ENCODE measurements at regions not wholly inside any gene's neighbourhood (a gene's known extent, or its start where the extent isn't known, plus 50 kb on each side); places are given as distances from the start of the nearest gene placed in this dataset.

DNA sequence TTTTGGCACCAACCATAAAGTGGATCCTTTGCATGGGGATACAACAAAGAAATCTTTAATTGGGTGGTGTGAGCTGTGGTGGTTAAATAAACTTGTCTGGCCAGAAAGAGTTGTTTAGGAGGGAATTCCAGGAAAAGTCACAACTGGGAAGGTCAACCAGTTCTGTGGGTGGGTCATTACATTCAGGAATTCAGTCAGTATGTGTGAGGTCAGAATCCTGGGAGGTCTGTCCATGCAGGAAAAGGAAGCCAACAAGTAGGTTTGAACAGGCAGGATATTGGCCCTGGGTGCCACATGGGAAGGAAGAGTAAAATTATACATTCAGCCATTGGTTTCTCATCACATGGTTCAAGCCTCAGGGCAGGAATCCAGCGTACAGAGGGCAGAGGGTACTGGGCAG is 162.3 kb upstream of the ADAMTS5 start:
- 83% methylated on average over 1 of the region's 1 CpG for WGBS
- no peak overlapping the region for H3K4me3 ChIP-seq (ENCODE audit: insufficient read depth in 1 of 2, low read depth in 1 of 2, low read length in 2 of 2)
- no peaks in the 10 kb centered on the region for H3K9me3 ChIP-seq (ENCODE audit: control insufficient read depth, low read length)

DNA sequence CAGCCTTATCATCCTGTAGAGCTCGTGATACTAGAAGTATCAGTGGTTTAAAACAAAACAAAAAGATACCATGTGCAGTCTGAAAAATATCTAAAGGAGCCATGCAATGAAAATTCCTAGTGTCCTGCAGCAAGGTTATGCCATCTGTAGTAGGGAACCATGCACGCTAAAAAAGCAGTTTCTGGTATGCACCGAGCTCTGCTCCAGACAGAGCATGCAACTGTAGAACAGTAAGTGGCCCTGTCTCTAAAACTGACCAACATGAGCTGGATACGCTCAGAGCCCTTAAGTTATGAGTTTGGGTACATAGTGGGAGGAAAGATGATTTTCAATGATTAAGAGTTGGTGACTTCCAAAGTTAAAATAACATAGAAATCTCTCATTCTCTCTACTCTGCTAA is 159.3 kb upstream of the ADAMTS5 start:
- DNase-seq = no peak
- no peaks in the 10 kb centered on the region for H3K27me3 ChIP-seq (ENCODE audit: control insufficient read depth in 1 of 2, insufficient read depth in 1 of 2, low read length in 2 of 2)
- no peak overlapping the region for H2BK15ac ChIP-seq (ENCODE audit: low read depth, poor library complexity, severe bottlenecking)
- no peak overlapping the region for H4K91ac ChIP-seq (ENCODE audit: low read length)
- H3K23ac ChIP-seq (ENCODE audit: low read length in 2 of 2) = no peak overlapping the region
- no peak overlapping the region for H4K8ac ChIP-seq (ENCODE audit: low read length)
- no peak overlapping the region for H2BK12ac ChIP-seq (ENCODE audit: low read length in 2 of 2)
- no peaks in the 10 kb centered on the region for H3K4me1 ChIP-seq (ENCODE audit: control insufficient read depth, insufficient read depth, low read depth, low read length)
- H3K4me3 ChIP-seq (ENCODE audit: insufficient read depth in 1 of 2, low read depth in 1 of 2, low read length in 2 of 2) = no peak overlapping the region
- no peak overlapping the region for H3K4me2 ChIP-seq (ENCODE audit: low read length, poor library complexity, severe bottlenecking)
- H3K9me3 ChIP-seq (ENCODE audit: control insufficient read depth, low read length) = peaks cover 2% of the 10 kb centered on the region
- H2AFZ ChIP-seq (ENCODE audit: low read depth, low read length) = no peak overlapping the region
- H3K27ac ChIP-seq (ENCODE audit: low read length, poor library complexity, severe bottlenecking) = no peak overlapping the region
- H3K79me1 ChIP-seq (replicated peaks; ENCODE audit: low read length, poor library complexity, severe bottlenecking) = no peaks in the 10 kb centered on the region
- no peak overlapping the region for H3K14ac ChIP-seq (ENCODE audit: low read length in 2 of 2)
- no peaks in the 10 kb centered on the region for H3K36me3 ChIP-seq (ENCODE audit: control insufficient read depth in 1 of 2, insufficient read depth in 2 of 2, low read depth in 1 of 2, low read length in 2 of 2)
- H3K9ac ChIP-seq (ENCODE audit: low read length) = no peak overlapping the region
- no peak overlapping the region for H2BK5ac ChIP-seq (ENCODE audit: low read depth, low read length, poor library complexity, severe bottlenecking)
- H3K18ac ChIP-seq (ENCODE audit: low read depth in 1 of 2, low read length in 2 of 2) = no peak overlapping the region
- H3K4ac ChIP-seq (ENCODE audit: low read depth in 1 of 2, low read length in 2 of 2) = no peak overlapping the region
- 95% methylated on average over 3 of the region's 4 CpGs for WGBS
- no peak overlapping the region for H2AK5ac ChIP-seq (ENCODE audit: low read length, severe bottlenecking)
- no peak overlapping the region for H2BK120ac ChIP-seq (ENCODE audit: low read depth, low read length)

More for the DNA sequence above, 162.3 kb upstream of the ADAMTS5 start:
- no peak overlapping the region for H2BK120ac ChIP-seq (ENCODE audit: low read depth, low read length)
- no peaks in the 10 kb centered on the region for H3K79me1 ChIP-seq (replicated peaks; ENCODE audit: low read length, poor library complexity, severe bottlenecking)
- no peaks in the 10 kb centered on the region for H3K36me3 ChIP-seq (ENCODE audit: control insufficient read depth in 1 of 2, insufficient read depth in 2 of 2, low read depth in 1 of 2, low read length in 2 of 2)
- H2BK12ac ChIP-seq (ENCODE audit: low read length in 2 of 2) = no peak overlapping the region
- H3K4me1 ChIP-seq (ENCODE audit: control insufficient read depth, insufficient read depth, low read depth, low read length) = no peaks in the 10 kb centered on the region
- no peak overlapping the region for H3K14ac ChIP-seq (ENCODE audit: low read length in 2 of 2)
- H3K23ac ChIP-seq (ENCODE audit: low read length in 2 of 2) = no peak overlapping the region
- no peak overlapping the region for H2BK5ac ChIP-seq (ENCODE audit: low read depth, low read length, poor library complexity, severe bottlenecking)
- no peak overlapping the region for H4K8ac ChIP-seq (ENCODE audit: low read length)
- H3K27ac ChIP-seq (ENCODE audit: low read length, poor library complexity, severe bottlenecking) = no peak overlapping the region
- no peak overlapping the region for H3K18ac ChIP-seq (ENCODE audit: low read depth in 1 of 2, low read length in 2 of 2)
- H3K4ac ChIP-seq (ENCODE audit: low read depth in 1 of 2, low read length in 2 of 2) = no peak overlapping the region
- no peak overlapping the region for H3K9ac ChIP-seq (ENCODE audit: low read length)
- no peak overlapping the region for H4K91ac ChIP-seq (ENCODE audit: low read length)
- no peak overlapping the region for H2BK15ac ChIP-seq (ENCODE audit: low read depth, poor library complexity, severe bottlenecking)
- peak overlapping the region; percentile 23 for H2AK5ac ChIP-seq (ENCODE audit: low read length, severe bottlenecking)
- H2AFZ ChIP-seq (ENCODE audit: low read depth, low read length) = no peak overlapping the region
- H3K4me2 ChIP-seq (ENCODE audit: low read length, poor library complexity, severe bottlenecking) = no peak overlapping the region
- DNase-seq = no peak
- H3K27me3 ChIP-seq (ENCODE audit: control insufficient read depth in 1 of 2, insufficient read depth in 1 of 2, low read length in 2 of 2) = no peaks in the 10 kb centered on the region

DNA sequence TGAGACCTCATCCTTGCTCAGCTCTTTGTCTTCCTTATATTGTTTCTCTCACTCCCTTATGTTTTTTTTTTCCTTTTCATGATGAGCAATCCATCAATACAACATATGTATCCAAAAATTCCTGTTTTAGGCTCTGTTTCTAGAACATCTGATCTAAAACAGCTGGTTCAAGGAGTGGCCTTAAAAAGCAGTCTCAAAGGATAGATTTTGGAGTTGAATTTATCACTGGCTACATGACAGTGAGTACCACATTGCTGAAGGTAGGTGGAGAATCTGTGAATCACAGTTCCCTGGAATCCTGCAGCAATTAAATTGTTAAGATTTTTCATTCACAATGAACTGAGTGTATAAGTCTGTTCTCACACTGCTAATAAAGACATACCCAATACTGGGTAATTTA is 155.8 kb upstream of the ADAMTS5 start:
- no peak overlapping the region for H2BK15ac ChIP-seq (ENCODE audit: low read depth, poor library complexity, severe bottlenecking)
- no peak overlapping the region for H3K4me3 ChIP-seq (ENCODE audit: insufficient read depth in 1 of 2, low read depth in 1 of 2, low read length in 2 of 2)
- H3K9me3 ChIP-seq (ENCODE audit: control insufficient read depth, low read length) = peaks cover 2% of the 10 kb centered on the region
- H3K36me3 ChIP-seq (ENCODE audit: control insufficient read depth in 1 of 2, insufficient read depth in 2 of 2, low read depth in 1 of 2, low read length in 2 of 2) = no peaks in the 10 kb centered on the region
- DNase-seq = no peak
- H3K27me3 ChIP-seq (ENCODE audit: control insufficient read depth in 1 of 2, insufficient read depth in 1 of 2, low read length in 2 of 2) = no peaks in the 10 kb centered on the region
- H3K14ac ChIP-seq (ENCODE audit: low read length in 2 of 2) = no peak overlapping the region
- H3K23ac ChIP-seq (ENCODE audit: low read length in 2 of 2) = no peak overlapping the region
- H3K4me1 ChIP-seq (ENCODE audit: control insufficient read depth, insufficient read depth, low read depth, low read length) = no peaks in the 10 kb centered on the region
- no peak overlapping the region for H2BK5ac ChIP-seq (ENCODE audit: low read depth, low read length, poor library complexity, severe bottlenecking)
- no peak overlapping the region for H2AFZ ChIP-seq (ENCODE audit: low read depth, low read length)
- no peak overlapping the region for H4K91ac ChIP-seq (ENCODE audit: low read length)
- H3K27ac ChIP-seq (ENCODE audit: low read length, poor library complexity, severe bottlenecking) = no peak overlapping the region
- no peak overlapping the region for H3K9ac ChIP-seq (ENCODE audit: low read length)
- no peaks in the 10 kb centered on the region for H3K79me1 ChIP-seq (replicated peaks; ENCODE audit: low read length, poor library complexity, severe bottlenecking)
- H3K4me2 ChIP-seq (ENCODE audit: low read length, poor library complexity, severe bottlenecking) = no peak overlapping the region
- H3K4ac ChIP-seq (ENCODE audit: low read depth in 1 of 2, low read length in 2 of 2) = no peak overlapping the region
- H2AK5ac ChIP-seq (ENCODE audit: low read length, severe bottlenecking) = no peak overlapping the region
- no peak overlapping the region for H4K8ac ChIP-seq (ENCODE audit: low read length)
- H2BK12ac ChIP-seq (ENCODE audit: low read length in 2 of 2) = no peak overlapping the region
- H3K18ac ChIP-seq (ENCODE audit: low read depth in 1 of 2, low read length in 2 of 2) = no peak overlapping the region
- no peak overlapping the region for H2BK120ac ChIP-seq (ENCODE audit: low read depth, low read length)

DNA sequence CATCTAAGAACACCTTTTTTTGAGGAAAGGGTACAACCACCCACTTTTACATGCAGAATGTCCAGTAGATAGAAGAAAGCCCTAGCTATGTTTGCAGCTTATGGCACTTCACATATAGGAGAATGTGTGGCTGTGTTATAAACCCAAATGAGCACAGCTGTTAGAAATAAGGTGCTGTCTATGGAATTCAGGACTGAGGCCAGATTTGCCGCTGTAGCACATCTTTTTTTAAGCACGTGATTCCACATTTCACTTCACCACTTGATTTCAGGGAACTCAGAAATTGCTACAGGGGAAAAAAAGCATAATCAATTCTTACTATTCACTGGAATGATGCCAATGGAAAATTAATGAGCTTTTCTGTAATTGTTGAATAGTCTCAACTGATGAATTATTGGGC is 147.2 kb upstream of the ADAMTS5 start:
- no peak overlapping the region for H3K4me2 ChIP-seq (ENCODE audit: low read length, poor library complexity, severe bottlenecking)
- no peak overlapping the region for H3K18ac ChIP-seq (ENCODE audit: low read depth in 1 of 2, low read length in 2 of 2)
- H3K36me3 ChIP-seq (ENCODE audit: control insufficient read depth in 1 of 2, insufficient read depth in 2 of 2, low read depth in 1 of 2, low read length in 2 of 2) = no peaks in the 10 kb centered on the region
- no peak overlapping the region for H4K91ac ChIP-seq (ENCODE audit: low read length)
- DNase-seq = no peak
- H2AFZ ChIP-seq (ENCODE audit: low read depth, low read length) = no peak overlapping the region
- H2BK120ac ChIP-seq (ENCODE audit: low read depth, low read length) = no peak overlapping the region
- H3K4me3 ChIP-seq (ENCODE audit: insufficient read depth in 1 of 2, low read depth in 1 of 2, low read length in 2 of 2) = no peak overlapping the region
- H3K4me1 ChIP-seq (ENCODE audit: control insufficient read depth, insufficient read depth, low read depth, low read length) = peaks cover 2% of the 10 kb centered on the region
- H3K23ac ChIP-seq (ENCODE audit: low read length in 2 of 2) = no peak overlapping the region
- WGBS = 64% methylated on average over 2 of the region's 2 CpGs
- no peaks in the 10 kb centered on the region for H3K79me1 ChIP-seq (replicated peaks; ENCODE audit: low read length, poor library complexity, severe bottlenecking)
- no peak overlapping the region for H2BK5ac ChIP-seq (ENCODE audit: low read depth, low read length, poor library complexity, severe bottlenecking)
- H3K4ac ChIP-seq (ENCODE audit: low read depth in 1 of 2, low read length in 2 of 2) = no peak overlapping the region
- H2AK5ac ChIP-seq (ENCODE audit: low read length, severe bottlenecking) = no peak overlapping the region
- H3K27ac ChIP-seq (ENCODE audit: low read length, poor library complexity, severe bottlenecking) = no peak overlapping the region
- H3K9me3 ChIP-seq (ENCODE audit: control insufficient read depth, low read length) = no peaks in the 10 kb centered on the region
- no peaks in the 10 kb centered on the region for H3K27me3 ChIP-seq (ENCODE audit: control insufficient read depth in 1 of 2, insufficient read depth in 1 of 2, low read length in 2 of 2)
- H2BK15ac ChIP-seq (ENCODE audit: low read depth, poor library complexity, severe bottlenecking) = no peak overlapping the region
- H3K14ac ChIP-seq (ENCODE audit: low read length in 2 of 2) = no peak overlapping the region
- no peak overlapping the region for H3K9ac ChIP-seq (ENCODE audit: low read length)
- H2BK12ac ChIP-seq (ENCODE audit: low read length in 2 of 2) = no peak overlapping the region
- no peak overlapping the region for H4K8ac ChIP-seq (ENCODE audit: low read length)
